Endothelial cell (in vitro differentiated cells): ENCODE measurements at regions not wholly inside any gene's neighbourhood (a gene's known extent, or its start where the extent isn't known, plus 50 kb on each side); places are given as distances from the start of the nearest gene placed in this dataset.
"Not testable (repeated sequence)": the region's sequence is repeated elsewhere in the genome, so short reads cannot be mapped to it uniquely, and the experiment has no call there.

Source experiments
- DNase-seq: peaks from one replicate; pipeline ENCODE4 v3.0.0; 2021; ENCODE audit warnings: low spot score
- H3K27ac Mint-ChIP-seq: one replicate; pipeline ENCODE4 v1.8.0; 2021; ENCODE audit warnings: mixed read lengths, inconsistent platforms; ENCODE audit not compliant: unreplicated experiment
- H3K27me3 Mint-ChIP-seq: one replicate; pipeline ENCODE4 v1.8.0; 2021; ENCODE audit warnings: mild to moderate bottlenecking, moderate library complexity, mixed read lengths, inconsistent platforms; ENCODE audit not compliant: unreplicated experiment
- H3K36me3 Mint-ChIP-seq: one replicate; pipeline ENCODE4 v1.8.0; 2021; ENCODE audit warnings: mild to moderate bottlenecking, low read depth, mixed read lengths, inconsistent platforms; ENCODE audit not compliant: unreplicated experiment
- H3K4me1 Mint-ChIP-seq: one replicate; pipeline ENCODE4 v1.8.0; 2021; ENCODE audit warnings: mild to moderate bottlenecking, mixed read lengths, inconsistent platforms; ENCODE audit not compliant: unreplicated experiment
- H3K4me3 Mint-ChIP-seq: one replicate; pipeline ENCODE4 v1.8.0; 2021; ENCODE audit warnings: mild to moderate bottlenecking, mixed read lengths, inconsistent platforms; ENCODE audit not compliant: unreplicated experiment
- H3K9me3 Mint-ChIP-seq: one replicate; pipeline ENCODE4 v1.8.0; 2021; ENCODE audit warnings: mixed read lengths, inconsistent platforms; ENCODE audit not compliant: unreplicated experiment
- CTCF ChIP-seq: fragments of 200-600 bp; sonication (generic); IDR thresholded peaks from one replicate; pipeline ENCODE4 v1.5.0; 2021; ENCODE audit warnings: antibody characterized with exemption; ENCODE audit not compliant: unreplicated experiment

- Mint-ChIP-seq H3K9me3 (no peaks in the 10 kb centered on the region), H3K36me3 (no peaks in the 10 kb centered on the region), H3K27me3 (no peaks in the 10 kb centered on the region), H3K27ac (no peak overlapping the region), H3K4me1 (no peaks in the 10 kb centered on the region), H3K4me3 (no peak overlapping the region)
- no peak for TF ChIP-seq CTCF
- no peak for DNase-seq
Observed at GRCh38 chr6:132041706-132042105, 90.5 kb upstream of the CCN2 start.

GRCh38 chr6:132028029-132028428, 76.9 kb upstream of the CCN2 start:
- TF ChIP-seq CTCF = no peak
- no peak for DNase-seq
- H3K4me3 Mint-ChIP-seq = no peak overlapping the region
- H3K9me3 Mint-ChIP-seq = no peaks in the 10 kb centered on the region
- H3K27me3 Mint-ChIP-seq = peaks cover 2% of the 10 kb centered on the region
- H3K27ac Mint-ChIP-seq = no peak overlapping the region
- no peaks in the 10 kb centered on the region for H3K4me1 Mint-ChIP-seq
- no peaks in the 10 kb centered on the region for H3K36me3 Mint-ChIP-seq

GRCh38 chr6:132025468-132025867, 74.3 kb upstream of the CCN2 start:
- TF ChIP-seq CTCF = no peak
- Mint-ChIP-seq H3K4me1 (no peaks in the 10 kb centered on the region), H3K4me3 (no peak overlapping the region), H3K9me3 (no peaks in the 10 kb centered on the region), H3K27me3 (peaks cover 2% of the 10 kb centered on the region), H3K36me3 (no peaks in the 10 kb centered on the region), H3K27ac (no peak overlapping the region)
- no peak for DNase-seq

GRCh38 chr6:132023490-132023889, 72.3 kb upstream of the CCN2 start:
- Mint-ChIP-seq H3K4me1 (no peaks in the 10 kb centered on the region), H3K27me3 (peaks cover 2% of the 10 kb centered on the region), H3K9me3 (no peaks in the 10 kb centered on the region), H3K4me3 (no peak overlapping the region), H3K36me3 (no peaks in the 10 kb centered on the region), H3K27ac (no peak overlapping the region)
- TF ChIP-seq CTCF = no peak
- no peak for DNase-seq

DNA sequence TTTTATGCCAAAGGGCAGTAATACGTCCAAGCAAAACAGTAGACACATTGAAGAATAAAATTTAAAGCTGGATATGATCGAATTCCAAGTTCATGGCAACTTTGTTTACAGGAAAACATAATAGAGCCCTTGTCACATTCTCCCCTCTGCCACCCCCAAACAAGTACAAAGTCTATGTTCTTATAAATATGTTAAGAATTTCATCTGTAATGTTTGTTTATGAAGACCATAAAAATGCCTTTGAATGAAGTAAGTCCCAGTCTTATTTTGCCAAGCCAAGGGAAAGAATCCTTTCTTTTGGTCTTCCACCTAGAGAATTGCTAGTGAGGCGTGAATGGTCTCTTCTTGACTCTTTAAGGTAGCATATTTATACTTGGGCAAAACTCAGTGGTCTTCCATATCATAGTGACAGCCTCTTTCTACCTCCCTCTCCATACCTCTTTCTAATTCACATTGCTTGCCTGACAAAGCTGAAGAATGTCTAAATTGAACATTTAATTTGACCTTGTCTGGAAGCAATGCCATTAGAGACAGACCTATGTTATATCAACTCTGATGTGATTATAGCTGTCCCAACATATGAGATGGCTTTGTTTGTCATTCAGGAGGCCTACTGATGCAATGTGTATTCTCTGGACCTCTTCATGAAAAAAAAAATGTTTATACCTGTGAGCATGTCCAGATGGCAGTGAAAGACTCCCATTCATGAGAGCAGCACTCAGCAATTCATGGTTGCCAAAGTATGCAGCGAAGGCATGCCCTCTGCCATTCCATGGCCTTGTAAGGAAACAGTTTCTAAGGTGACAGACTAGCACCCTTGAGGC, 70.6 kb upstream of the CCN2 start:
- H3K4me3 Mint-ChIP-seq = no peak overlapping the region
- no peak for DNase-seq
- H3K36me3 Mint-ChIP-seq = no peaks in the 10 kb centered on the region
- TF ChIP-seq CTCF = no peak
- no peaks in the 10 kb centered on the region for H3K9me3 Mint-ChIP-seq
- no peaks in the 10 kb centered on the region for H3K4me1 Mint-ChIP-seq
- no peak overlapping the region for H3K27ac Mint-ChIP-seq
- peaks cover 2% of the 10 kb centered on the region for H3K27me3 Mint-ChIP-seq

- DNase-seq, H3K9me3 Mint-ChIP-seq, H3K27ac Mint-ChIP-seq, H3K4me3 Mint-ChIP-seq, H3K27me3 Mint-ChIP-seq, H3K36me3 Mint-ChIP-seq, H3K4me1 Mint-ChIP-seq: not testable (repeated sequence)
Observed at GRCh38 chr6:132020918-132021317, 69.7 kb upstream of the CCN2 start.
